AG04450 (cell line): ENCODE measurements at regions not wholly inside any gene's neighbourhood (a gene's known extent, or its start where the extent isn't known, plus 50 kb on each side); places are given as distances from the start of the nearest gene placed in this dataset.

Experiments used
- CTCF ChIA-PET: fragments of 300-600, 350-600 bp; formaldehyde crosslinking; extraction: SDS; loops from one replicate; lab custom pipeline; 2022; ENCODE audit warnings: antibody characterized with exemption, inconsistent platforms; lab: Charles Lee
- POLR2A ChIA-PET: fragments of 350-600 bp; formaldehyde crosslinking; extraction: SDS; loops from one replicate; lab custom pipeline; 2021; ENCODE audit warnings: antibody characterized with exemption, inconsistent platforms; lab: Yijun Ruan, JAX
- DNase-seq: peaks from one replicate; pipeline ENCODE4 v3.0.0-alpha.2; 2011; ENCODE audit warnings: low read depth, low spot score
- H3K27ac ChIP-seq: one replicate; pipeline ENCODE4 v1.5.1; 2012; ENCODE audit warnings: low read depth, low read length, control low read depth
- H3K27me3 ChIP-seq: one replicate; pipeline ENCODE4 v1.6.0; 2012; ENCODE audit warnings: low read length; ENCODE audit not compliant: control insufficient read depth, insufficient read depth
- H3K4me3 ChIP-seq: 2 replicates; pipeline ENCODE4 v1.5.1; 2011; ENCODE audit warnings: mild to moderate bottlenecking, low read depth, low read length, control low read depth
- H3K9me3 ChIP-seq: 2 replicates; pipeline ENCODE4 v1.5.1; 2012; ENCODE audit warnings: low read length; ENCODE audit not compliant: control insufficient read depth, insufficient read depth
- CTCF ChIP-seq: IDR thresholded peaks from 2 replicates; pipeline ENCODE4 v1.5.1; 2011; ENCODE audit warnings: low read depth, low read length, control low read depth, inconsistent platforms

- CTCF ChIA-PET, result no interaction called here
- Histone ChIP-seq H3K27me3 (peaks cover 2% of the 10 kb centered on the region), H3K9me3 (no peaks in the 10 kb centered on the region; the same call in 1 of the 2 replicates), H3K27ac (no peak overlapping the region), H3K4me3 (no peak overlapping the region)
- POLR2A ChIA-PET, result no interaction called here
- no peak for TF ChIP-seq CTCF
- DNase-seq, result no peak
These were observed 541.9 kb upstream of the CDH11 start for GRCh38 chr16:65663774-65664173.

DNA sequence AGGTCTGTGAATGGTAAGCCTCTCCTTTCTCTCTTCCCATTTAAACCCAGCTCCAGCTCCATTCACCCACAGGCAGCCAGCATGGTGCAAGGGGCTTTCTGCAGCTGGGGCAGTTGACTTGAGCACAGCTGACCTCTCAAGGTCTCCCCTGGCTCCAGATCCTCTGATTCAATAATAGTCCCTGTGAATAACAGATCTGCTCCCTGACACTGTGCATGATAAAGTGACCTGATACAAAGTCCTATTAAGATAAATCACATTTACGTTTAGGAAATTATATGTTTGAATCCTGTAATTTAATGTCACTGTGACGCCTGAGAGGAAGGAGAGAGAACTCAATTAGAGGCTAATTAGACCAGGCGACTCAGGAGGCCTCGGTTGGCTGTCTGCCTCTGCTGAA, 540.4 kb upstream of the CDH11 start:
- H3K27me3 ChIP-seq, result no peaks in the 10 kb centered on the region
- no peaks in the 10 kb centered on the region; the same call in 1 of the 2 replicates for H3K9me3 ChIP-seq
- DNase-seq, result no peak
- H3K27ac ChIP-seq, result no peak overlapping the region
- TF ChIP-seq CTCF, result no peak
- no peak overlapping the region for H3K4me3 ChIP-seq
- POLR2A ChIA-PET, result no interaction called here
- CTCF ChIA-PET, result no interaction called here

DNA sequence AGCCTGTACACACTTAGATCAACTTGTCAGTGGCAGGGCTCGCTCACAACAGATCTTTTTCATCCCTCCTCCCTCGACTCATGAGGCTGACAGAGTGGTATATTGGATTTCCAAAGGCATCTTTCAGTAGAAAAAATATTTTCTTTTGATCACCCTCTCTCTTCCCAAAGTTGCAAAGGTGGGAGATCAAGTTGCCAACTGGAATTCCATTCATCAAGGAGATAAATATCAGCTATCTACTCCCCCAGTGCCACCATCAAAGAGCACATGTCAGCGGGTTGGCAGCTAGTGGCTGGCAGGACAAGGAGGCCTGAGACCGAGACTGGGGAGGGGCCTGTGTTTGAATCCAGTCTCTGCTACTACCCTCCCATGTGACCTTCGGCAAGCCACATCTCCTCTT, 539.7 kb upstream of the CDH11 start:
- ChIA-PET POLR2A (no interaction called here), CTCF (no interaction called here)
- Histone ChIP-seq H3K4me3 (no peak overlapping the region), H3K9me3 (no peaks in the 10 kb centered on the region; the same call in 1 of the 2 replicates), H3K27ac (no peak overlapping the region), H3K27me3 (peaks cover 2% of the 10 kb centered on the region)
- TF ChIP-seq CTCF, result no peak
- DNase-seq, result no peak

DNA sequence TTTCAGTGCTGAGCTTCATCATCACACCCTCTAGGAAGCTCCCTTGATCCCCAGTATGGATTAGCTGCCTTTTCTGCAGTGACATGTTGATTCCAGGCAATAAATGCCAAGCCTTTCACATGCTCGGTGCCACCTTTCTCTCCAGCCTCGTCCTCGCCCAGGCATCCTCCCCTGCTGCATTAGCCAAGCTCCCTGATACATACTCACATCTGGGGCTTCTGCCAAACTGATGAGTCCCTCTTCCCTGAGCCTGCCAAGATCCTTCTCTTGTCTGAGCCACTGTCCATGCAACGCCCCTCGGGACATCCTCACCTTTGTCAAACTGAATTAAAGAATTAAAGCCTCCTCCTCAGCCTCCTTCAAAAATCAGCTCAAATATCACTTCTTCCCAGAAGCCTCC, 538.5 kb upstream of the CDH11 start:
- H3K27ac ChIP-seq, result no peak overlapping the region
- DNase-seq, result no peak
- H3K9me3 ChIP-seq, result no peaks in the 10 kb centered on the region; the same call in 1 of the 2 replicates
- TF ChIP-seq CTCF, result no peak
- H3K4me3 ChIP-seq, result no peak overlapping the region
- H3K27me3 ChIP-seq, result peaks cover 4% of the 10 kb centered on the region
- ChIA-PET POLR2A (no interaction called here), CTCF (no interaction called here)

- H3K9me3 ChIP-seq, result no peaks in the 10 kb centered on the region; the same call in 1 of the 2 replicates
- TF ChIP-seq CTCF, result no peak
- ChIA-PET CTCF (no interaction called here), POLR2A (no interaction called here)
- no peak overlapping the region for H3K4me3 ChIP-seq
- peaks cover 4% of the 10 kb centered on the region for H3K27me3 ChIP-seq
- DNase-seq, result no peak
- H3K27ac ChIP-seq, result no peak overlapping the region
These were observed 537.9 kb upstream of the CDH11 start for GRCh38 chr16:65659758-65660157.
